ENCODE measurements at regions not wholly inside any gene's neighbourhood (a gene's known extent, or its start where the extent isn't known, plus 50 kb on each side); places are given as distances from the start of the nearest gene placed in this dataset.

- DNase-seq (ENCODE audit: low read depth in 2 of 2) = no peak
Measured at GRCh38 chr6:140987364-140988155, 1145.2 kb upstream of the GJE1 start.

- no peak for DNase-seq (ENCODE audit: low read depth in 2 of 2)
Measured at GRCh38 chr6:140985679-140986275, 1146.9 kb upstream of the GJE1 start.

- no peak for DNase-seq (ENCODE audit: low read depth in 2 of 2)
Measured at GRCh38 chr6:140980265-140980887, 1152.3 kb upstream of the GJE1 start.

GRCh38 chr6:140979642-140980091 lies 1153.1 kb upstream of the GJE1 start:
- no peak for DNase-seq (ENCODE audit: low read depth in 2 of 2)

- no peak for DNase-seq (ENCODE audit: low read depth in 2 of 2)
Measured at GRCh38 chr6:140977403-140977802, 1155.3 kb upstream of the GJE1 start.

- no peak for DNase-seq (ENCODE audit: low read depth in 2 of 2)
Measured at GRCh38 chr6:140976806-140977205, 1155.9 kb upstream of the GJE1 start.

- DNase-seq (ENCODE audit: low read depth in 2 of 2) = no peak
Measured at GRCh38 chr6:140970485-140970884, 1162.2 kb upstream of the GJE1 start.

GRCh38 chr6:140968062-140968461 lies 1164.7 kb upstream of the GJE1 start:
- no peak for DNase-seq (ENCODE audit: low read depth in 2 of 2)

GRCh38 chr6:140966676-140967075 lies 1166.0 kb upstream of the GJE1 start:
- no peak for DNase-seq (ENCODE audit: low read depth in 2 of 2)

- no peak for DNase-seq (ENCODE audit: low read depth in 2 of 2)
Measured at GRCh38 chr6:140960566-140960965, 1172.2 kb upstream of the GJE1 start.

- no peak for DNase-seq (ENCODE audit: low read depth in 2 of 2)
Measured at GRCh38 chr6:140957386-140957785, 1175.3 kb upstream of the GJE1 start.

GRCh38 chr6:140956571-140957369 lies 1176.0 kb upstream of the GJE1 start:
- no peak for DNase-seq (ENCODE audit: low read depth in 2 of 2)

GRCh38 chr6:140940251-140940925 lies 1192.3 kb upstream of the GJE1 start:
- DNase-seq (ENCODE audit: low read depth in 2 of 2) = no peak

GRCh38 chr6:140932909-140933308 lies 1199.8 kb upstream of the GJE1 start:
- DNase-seq (ENCODE audit: low read depth in 2 of 2) = no peak

GRCh38 chr6:140931581-140931980 lies 1201.1 kb upstream of the GJE1 start:
- DNase-seq (ENCODE audit: low read depth in 2 of 2) = no peak

- DNase-seq (ENCODE audit: low read depth in 2 of 2) = no peak
Measured at GRCh38 chr6:140929121-140929520, 1203.6 kb upstream of the GJE1 start.

- DNase-seq (ENCODE audit: low read depth in 2 of 2) = no peak
Measured at GRCh38 chr6:140923048-140923447, 1209.7 kb upstream of the GJE1 start.

GRCh38 chr6:140921366-140922226 lies 1211.1 kb upstream of the GJE1 start:
- DNase-seq (ENCODE audit: low read depth in 2 of 2) = no peak

- no peak for DNase-seq (ENCODE audit: low read depth in 2 of 2)
Measured at GRCh38 chr6:140917911-140918310, 1214.8 kb upstream of the GJE1 start.

GRCh38 chr6:140915551-140915950 lies 1217.2 kb upstream of the GJE1 start:
- no peak for DNase-seq (ENCODE audit: low read depth in 2 of 2)

- DNase-seq (ENCODE audit: low read depth in 2 of 2) = no peak
Measured at GRCh38 chr6:140915103-140915502, 1217.6 kb upstream of the GJE1 start.
